Epithelial cell of proximal tubule (primary cell): ENCODE measurements at regions not wholly inside any gene's neighbourhood (a gene's known extent, or its start where the extent isn't known, plus 50 kb on each side); places are given as distances from the start of the nearest gene placed in this dataset.
"Not testable (repeated sequence)": the region's sequence is repeated elsewhere in the genome, so short reads cannot be mapped to it uniquely, and the experiment has no call there.

Source experiments
- DNase-seq: peaks from one replicate; pipeline ENCODE4 v3.0.0-alpha.2; 2011; ENCODE audit warnings: low read depth
- H3K4me3 ChIP-seq: 2 replicates; pipeline ENCODE4 v1.5.1; 2011; ENCODE audit warnings: low read depth, mild to moderate bottlenecking, low read length
- TF ChIP-seq, protein P1 (sequence below): conservative IDR thresholded peaks from 2 replicates; pipeline ENCODE4 v1.5.1; 2012; ENCODE audit warnings: low read depth, mild to moderate bottlenecking, low read length

DNA sequence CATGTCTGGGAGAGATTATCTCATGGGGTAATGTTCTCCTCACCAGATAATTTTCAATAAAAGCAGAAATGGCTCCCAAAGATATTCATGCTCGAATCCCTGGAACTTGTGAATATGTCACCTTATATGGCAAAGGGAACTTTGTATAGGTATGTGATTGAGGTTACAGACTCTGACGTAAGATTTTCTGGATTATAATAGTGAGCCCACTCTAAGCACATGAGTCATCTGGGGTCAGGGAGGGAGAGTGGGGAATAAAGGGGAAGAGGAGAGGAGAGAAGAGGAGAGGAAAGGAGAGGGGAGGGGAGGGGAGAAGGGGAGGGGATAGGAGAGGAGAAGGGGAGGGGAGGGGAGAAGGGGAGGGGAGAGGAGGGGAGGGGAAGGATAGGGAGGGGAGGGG lies 1193.9 kb downstream of the PLA2G4A start:
- TF ChIP-seq, protein P1, sequence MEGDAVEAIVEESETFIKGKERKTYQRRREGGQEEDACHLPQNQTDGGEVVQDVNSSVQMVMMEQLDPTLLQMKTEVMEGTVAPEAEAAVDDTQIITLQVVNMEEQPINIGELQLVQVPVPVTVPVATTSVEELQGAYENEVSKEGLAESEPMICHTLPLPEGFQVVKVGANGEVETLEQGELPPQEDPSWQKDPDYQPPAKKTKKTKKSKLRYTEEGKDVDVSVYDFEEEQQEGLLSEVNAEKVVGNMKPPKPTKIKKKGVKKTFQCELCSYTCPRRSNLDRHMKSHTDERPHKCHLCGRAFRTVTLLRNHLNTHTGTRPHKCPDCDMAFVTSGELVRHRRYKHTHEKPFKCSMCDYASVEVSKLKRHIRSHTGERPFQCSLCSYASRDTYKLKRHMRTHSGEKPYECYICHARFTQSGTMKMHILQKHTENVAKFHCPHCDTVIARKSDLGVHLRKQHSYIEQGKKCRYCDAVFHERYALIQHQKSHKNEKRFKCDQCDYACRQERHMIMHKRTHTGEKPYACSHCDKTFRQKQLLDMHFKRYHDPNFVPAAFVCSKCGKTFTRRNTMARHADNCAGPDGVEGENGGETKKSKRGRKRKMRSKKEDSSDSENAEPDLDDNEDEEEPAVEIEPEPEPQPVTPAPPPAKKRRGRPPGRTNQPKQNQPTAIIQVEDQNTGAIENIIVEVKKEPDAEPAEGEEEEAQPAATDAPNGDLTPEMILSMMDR = no peak
- no peak for DNase-seq
- H3K4me3 ChIP-seq = no peak overlapping the region

DNA sequence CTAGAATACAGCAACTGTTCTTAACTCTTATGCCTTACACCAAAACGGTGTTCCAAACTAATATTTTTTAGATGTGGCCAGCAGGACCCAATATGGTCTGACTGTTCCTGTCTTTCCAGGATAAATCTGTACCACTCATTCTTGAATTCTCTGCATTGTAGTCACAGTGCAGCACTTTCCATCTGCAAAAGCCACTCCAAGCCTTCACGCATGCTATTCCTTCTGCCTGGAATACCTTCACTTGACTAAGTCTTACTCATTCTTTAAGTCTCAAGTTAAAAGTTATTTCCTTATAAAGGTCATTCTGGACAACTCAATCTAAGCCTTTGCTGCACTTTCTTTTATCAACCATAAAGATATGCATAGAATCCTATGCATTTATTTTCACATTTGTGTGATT lies 1194.5 kb downstream of the PLA2G4A start:
- H3K4me3 ChIP-seq = no peak overlapping the region

DNA sequence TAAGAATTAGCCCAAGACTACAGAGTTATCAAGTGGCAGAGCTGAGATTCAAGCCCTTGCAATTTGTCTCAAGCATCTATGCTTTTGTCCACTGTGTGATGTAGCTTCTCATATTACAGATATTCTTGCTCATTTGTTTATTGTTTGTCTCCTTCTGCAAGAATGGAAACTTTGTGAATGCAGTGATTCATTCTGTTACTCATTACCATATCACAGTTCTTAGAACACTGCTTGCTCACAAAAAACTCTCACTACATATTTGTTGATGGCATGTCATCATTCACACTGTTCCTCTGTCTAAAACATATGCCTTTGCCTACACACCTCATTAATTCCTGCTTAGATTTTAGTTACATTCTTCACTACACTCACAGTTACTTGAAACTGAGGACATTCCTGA lies 1198.9 kb downstream of the PLA2G4A start:
- peak; percentile 98 for DNase-seq
- TF ChIP-seq, protein P1 = no peak

More for the DNA sequence above, 1194.5 kb downstream of the PLA2G4A start:
- no peak for DNase-seq
- TF ChIP-seq, protein P1 = no peak

DNA sequence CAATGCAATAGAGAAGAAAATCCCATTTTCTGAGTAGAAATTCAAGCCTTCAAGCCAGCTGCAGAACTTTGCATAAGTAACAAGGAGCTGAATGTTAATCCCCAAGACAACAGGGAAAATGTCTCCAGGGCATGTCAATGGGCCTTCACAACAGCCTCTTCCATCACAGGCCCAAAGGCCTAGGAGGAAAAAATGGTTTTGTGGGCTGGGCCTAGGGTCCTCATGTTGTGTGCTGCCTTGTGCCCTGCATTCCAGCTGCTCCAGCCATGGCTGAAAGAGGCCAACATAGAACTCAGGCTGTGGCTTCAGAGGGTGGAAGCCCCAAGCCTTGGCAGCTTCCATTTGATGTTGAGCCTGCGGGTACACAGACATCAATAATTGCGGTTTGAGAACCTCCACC lies 1208.8 kb downstream of the PLA2G4A start:
- not testable (repeated sequence) for H3K4me3 ChIP-seq

More for the DNA sequence above, 1198.9 kb downstream of the PLA2G4A start:
- H3K4me3 ChIP-seq = no peak overlapping the region

DNA sequence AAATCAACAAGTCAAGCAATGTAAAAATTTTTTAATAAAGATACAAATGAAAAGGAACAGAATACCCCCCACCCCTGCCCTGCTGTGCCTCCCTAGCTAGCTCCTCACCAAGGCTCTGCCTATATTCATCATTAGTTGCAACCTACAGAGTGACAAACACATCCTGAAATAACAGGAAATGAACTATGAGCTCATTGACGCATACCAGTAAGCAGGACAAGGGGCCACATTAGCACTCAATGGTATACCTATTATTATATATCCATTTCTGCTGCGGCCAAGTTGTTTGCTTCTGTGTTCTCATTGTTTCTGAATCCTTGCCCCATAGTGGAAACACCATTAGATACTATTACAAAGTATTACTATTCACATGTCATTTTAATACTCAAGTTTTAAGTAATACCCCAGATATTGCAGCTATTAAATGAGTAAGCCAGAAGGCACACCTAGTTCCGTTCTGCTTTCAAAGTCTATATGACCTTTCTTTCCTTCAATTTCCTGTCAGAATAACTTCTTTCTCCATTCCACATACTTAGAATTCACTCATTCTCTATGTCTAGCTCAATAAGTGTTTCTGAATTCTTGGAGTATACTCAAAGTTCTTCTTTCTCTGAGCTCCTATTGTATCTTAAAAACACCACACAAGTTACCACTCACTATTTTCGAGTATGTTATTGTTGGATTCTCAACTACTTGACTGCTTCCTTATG lies 1214.9 kb downstream of the PLA2G4A start:
- DNase-seq = no peak
- no peak overlapping the region for H3K4me3 ChIP-seq
- TF ChIP-seq, protein P1 = no peak

More for the DNA sequence above, 1208.8 kb downstream of the PLA2G4A start:
- not testable (repeated sequence) for DNase-seq

DNA sequence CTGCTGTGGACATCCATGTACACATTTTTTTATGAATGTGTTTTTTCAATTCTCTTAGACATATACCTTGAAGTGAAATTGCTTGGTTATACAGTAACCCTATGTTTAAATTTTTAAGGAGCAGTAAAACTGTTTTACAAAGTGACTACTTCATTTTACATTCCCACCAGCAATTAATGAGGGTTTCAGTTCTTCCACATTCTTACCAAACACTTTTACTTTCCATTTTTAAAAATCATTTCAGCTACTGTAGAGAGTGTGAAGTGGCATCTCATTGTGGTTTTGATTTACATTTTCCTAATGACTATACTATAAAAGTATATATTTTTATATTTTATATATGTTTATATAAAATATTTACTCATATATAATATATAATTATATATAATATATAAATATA lies 1221.5 kb downstream of the PLA2G4A start:
- TF ChIP-seq, protein P1 = no peak
- H3K4me3 ChIP-seq = no peak overlapping the region
- no peak for DNase-seq

DNA sequence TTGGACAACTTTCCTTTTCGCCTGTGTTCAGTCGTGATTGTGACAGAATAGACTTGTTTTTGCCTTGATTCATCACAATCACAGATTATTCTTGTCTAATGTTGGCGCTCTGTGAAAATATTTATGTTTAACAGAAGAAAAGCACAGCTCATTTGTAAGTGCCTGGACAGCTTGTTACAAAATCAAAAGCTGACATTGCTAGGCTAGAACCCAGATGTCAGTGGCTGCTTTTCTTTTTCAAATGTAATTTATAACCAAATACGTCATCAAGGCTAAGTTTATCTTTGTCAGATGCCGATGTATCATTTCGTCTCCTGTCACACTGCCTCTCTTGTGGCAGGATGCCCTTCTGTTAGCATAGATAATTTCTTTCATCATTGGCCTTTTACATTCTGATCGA lies 1227.3 kb downstream of the PLA2G4A start:
- TF ChIP-seq, protein P1 = no peak
- no peak overlapping the region for H3K4me3 ChIP-seq
- DNase-seq = no peak
